H9 (cell line): ENCODE measurements at regions not wholly inside any gene's neighbourhood (a gene's known extent, or its start where the extent isn't known, plus 50 kb on each side); places are given as distances from the start of the nearest gene placed in this dataset.

ENCODE experiments used
- DNase-seq: peaks from one replicate; pipeline ENCODE4 v3.0.0-alpha.2; 2017
- H2AFZ ChIP-seq: one replicate; pipeline ENCODE4 v1.6.1; 2013; ENCODE audit warnings: mild to moderate bottlenecking, low read length, control low read depth, moderate library complexity
- H2AK5ac ChIP-seq: 2 replicates; pipeline ENCODE4 v1.6.1; 2013; ENCODE audit warnings: low read length, control low read depth, mixed read lengths; ENCODE audit not compliant: insufficient read length
- H2BK120ac ChIP-seq: one replicate; pipeline ENCODE4 v1.6.1; 2013; ENCODE audit warnings: low read depth, mild to moderate bottlenecking, low read length, control low read depth, inconsistent platforms; ENCODE audit not compliant: poor library complexity, severe bottlenecking
- H2BK12ac ChIP-seq: 2 replicates; pipeline ENCODE4 v1.6.1; 2013; ENCODE audit warnings: low read length, control low read depth, mixed read lengths, low read depth; ENCODE audit not compliant: insufficient read length
- H2BK15ac ChIP-seq: 2 replicates; pipeline ENCODE4 v1.6.1; 2013; ENCODE audit warnings: low read depth, low read length, control low read depth
- H2BK20ac ChIP-seq: one replicate; pipeline ENCODE4 v1.6.1; 2013; ENCODE audit warnings: low read depth, mild to moderate bottlenecking, low read length, control low read depth, inconsistent platforms; ENCODE audit not compliant: poor library complexity, severe bottlenecking
- H2BK5ac ChIP-seq: 2 replicates; pipeline ENCODE4 v1.6.1; 2013; ENCODE audit warnings: low read length, control low read depth, mixed read lengths; ENCODE audit not compliant: insufficient read length
- H3K14ac ChIP-seq: 2 replicates; pipeline ENCODE4 v1.6.1; 2013; ENCODE audit warnings: low read length, control low read depth; ENCODE audit not compliant: insufficient read depth
- H3K18ac ChIP-seq: 2 replicates; pipeline ENCODE4 v1.6.1; 2013; ENCODE audit warnings: low read depth, mild to moderate bottlenecking, mixed read lengths, low read length, control low read depth; ENCODE audit not compliant: insufficient read length
- H3K23ac ChIP-seq: 2 replicates; pipeline ENCODE4 v1.6.1; 2013; ENCODE audit warnings: low read length, control low read depth, mixed read lengths, low read depth; ENCODE audit not compliant: insufficient read length
- H3K23me2 ChIP-seq: 2 replicates; pipeline ENCODE4 v1.6.1; 2013; ENCODE audit warnings: low read depth, mild to moderate bottlenecking, mixed read lengths, low read length, control low read depth; ENCODE audit not compliant: insufficient read length, poor library complexity, severe bottlenecking
- H3K27ac ChIP-seq: 2 replicates; pipeline ENCODE4 v1.5.1; 2013; ENCODE audit warnings: low read length, control low read depth, mixed read lengths, low read depth; ENCODE audit not compliant: insufficient read length
- H3K27me3 ChIP-seq: 2 replicates; pipeline ENCODE4 v1.6.1; 2013; ENCODE audit warnings: low read length, control low read depth, inconsistent platforms; ENCODE audit not compliant: insufficient read depth
- H3K4ac ChIP-seq: 2 replicates; pipeline ENCODE4 v1.6.1; 2013; ENCODE audit warnings: low read depth, mild to moderate bottlenecking, control low read depth, inconsistent platforms, low read length, moderate library complexity
- H3K4me1 ChIP-seq: 2 replicates; pipeline ENCODE4 v1.6.1; 2013; ENCODE audit warnings: low read length, control low read depth, inconsistent platforms; ENCODE audit not compliant: insufficient read depth
- H3K4me2 ChIP-seq: 2 replicates; pipeline ENCODE4 v1.6.1; 2013; ENCODE audit warnings: low read length, control low read depth, mixed read lengths; ENCODE audit not compliant: insufficient read length, insufficient read depth
- H3K56ac ChIP-seq: 2 replicates; pipeline ENCODE4 v1.6.1; 2013; ENCODE audit warnings: low read depth, mild to moderate bottlenecking, mixed read lengths, low read length, control low read depth; ENCODE audit not compliant: insufficient read length
- H3K79me1 ChIP-seq: 2 replicates; pipeline ENCODE4 v1.6.1; 2013; ENCODE audit warnings: low read depth, mild to moderate bottlenecking, moderate library complexity, low read length, control low read depth, inconsistent platforms; ENCODE audit not compliant: insufficient read depth, poor library complexity, severe bottlenecking
- H3K79me2 ChIP-seq: 2 replicates; pipeline ENCODE4 v1.6.1; 2013; ENCODE audit warnings: low read length, control low read depth, inconsistent platforms; ENCODE audit not compliant: insufficient read depth
- H3K9ac ChIP-seq: 2 replicates; pipeline ENCODE4 v1.6.1; 2013; ENCODE audit warnings: low read length, control low read depth, mixed read lengths; ENCODE audit not compliant: insufficient read length; ENCODE audit errors: extremely low read depth
- H3K9me3 ChIP-seq: one replicate; pipeline ENCODE4 v1.6.1; 2013; ENCODE audit warnings: low read depth, low read length, inconsistent platforms; ENCODE audit not compliant: control insufficient read depth
- H3T11ph ChIP-seq: one replicate; pipeline ENCODE4 v1.6.1; 2013; ENCODE audit warnings: mild to moderate bottlenecking, low read length, control low read depth, inconsistent platforms
- H4K20me1 ChIP-seq: one replicate; pipeline ENCODE4 v1.6.1; 2013; ENCODE audit not compliant: control insufficient read depth, insufficient read length, insufficient read depth
- H4K5ac ChIP-seq: 2 replicates; pipeline ENCODE4 v1.6.1; 2013; ENCODE audit warnings: low read depth, mild to moderate bottlenecking, mixed read lengths, low read length, control low read depth; ENCODE audit not compliant: insufficient read length
- H4K8ac ChIP-seq: replicated peaks from 2 replicates; pipeline ENCODE4 v1.6.1; 2013; ENCODE audit warnings: low read length, control low read depth, mixed read lengths, low read depth; ENCODE audit not compliant: insufficient read length
- H4K91ac ChIP-seq: 2 replicates; pipeline ENCODE4 v1.6.1; 2013; ENCODE audit warnings: low read depth, mild to moderate bottlenecking, moderate library complexity, mixed read lengths, low read length, control low read depth; ENCODE audit not compliant: insufficient read length
- H3K27ac Mint-ChIP-seq, 3 experiments: 2 replicates in 2 of 3; 3 replicates in 1 of 3; pipeline ENCODE4 v1.8.0; 2020 to 2021; ENCODE audit warnings: mixed read lengths in 3 of 3, mild to moderate bottlenecking in 1 of 3, moderate library complexity in 1 of 3
- H3K27me3 Mint-ChIP-seq: 2 replicates; pipeline ENCODE4 v1.8.0; 2021; ENCODE audit warnings: low read depth, mild to moderate bottlenecking, moderate library complexity, mixed read lengths
- H3K36me3 Mint-ChIP-seq, 3 experiments: 2 replicates in 2 of 3; 3 replicates in 1 of 3; pipeline ENCODE4 v1.8.0; 2020 to 2021; ENCODE audit warnings: low read depth in 3 of 3, mixed read lengths in 3 of 3; ENCODE audit not compliant: insufficient read depth in 1 of 3
- H3K4me1 Mint-ChIP-seq, 2 experiments: 2 replicates each; pipeline ENCODE4 v1.8.0; 2020; ENCODE audit warnings: mixed read lengths in 2 of 2
- H3K4me3 Mint-ChIP-seq, 2 experiments: 2 replicates in 1 of 2; 3 replicates in 1 of 2; pipeline ENCODE4 v1.8.0; 2020 to 2021; ENCODE audit warnings: mild to moderate bottlenecking in 2 of 2, mixed read lengths in 2 of 2, moderate library complexity in 1 of 2
- H3K9me3 Mint-ChIP-seq, 2 experiments: 2 replicates in 1 of 2; 3 replicates in 1 of 2; pipeline ENCODE4 v1.8.0; 2020; ENCODE audit warnings: mild to moderate bottlenecking in 2 of 2, mixed read lengths in 2 of 2, moderate library complexity in 1 of 2
- CTCF ChIP-seq: fragments of 200-600 bp; sonication (generic); conservative IDR thresholded peaks from 3 replicates; pipeline ENCODE4 v1.8.0; 2021; ENCODE audit warnings: antibody characterized with exemption, mild to moderate bottlenecking
- WGBS: extraction: QIAGEN DNeasy Blood & Tissue Kit; methylation state at CpG from one replicate; pipeline ENCODE4 v1.1.7; 2013; ENCODE audit warnings: missing lambda C conversion rate, low lambda C conversion rate, mixed read lengths; ENCODE audit not compliant: insufficient read length; ENCODE audit errors: extremely low coverage; 5-methylcytosine and 5-hydroxymethylcytosine counted together

GRCh38 chr4:123833171-123833643, 436.6 kb downstream of the SPRY1 start:
- Histone ChIP-seq H2BK15ac (no peak overlapping the region), H3K9me3 (no peaks in the 10 kb centered on the region), H2AFZ (no peak overlapping the region), H3K14ac (no peak overlapping the region), H2BK5ac (no peak overlapping the region), H2AK5ac (no peak overlapping the region), H2BK12ac (no peak overlapping the region), H3K23me2 (no peaks in the 10 kb centered on the region), H3K4ac (no peak overlapping the region), H3K79me1 (no peaks in the 10 kb centered on the region), H2BK120ac (no peak overlapping the region), H3K79me2 (no peaks in the 10 kb centered on the region), H3T11ph (no peak overlapping the region), H4K5ac (no peak overlapping the region), H3K4me1 (no peaks in the 10 kb centered on the region), H3K4me2 (no peak overlapping the region), H3K23ac (no peak overlapping the region), H4K20me1 (no peaks in the 10 kb centered on the region), H3K56ac (no peak overlapping the region), H3K9ac (no peak overlapping the region), H4K91ac (no peak overlapping the region), H2BK20ac (no peak overlapping the region), H3K27ac (no peak overlapping the region), H4K8ac (no peak overlapping the region), H3K27me3 (no peaks in the 10 kb centered on the region), H3K18ac (no peak overlapping the region)
- no CpG with 5 or more reads among the region's 2 CpGs for WGBS
- Mint-ChIP-seq H3K27me3 (no peaks in the 10 kb centered on the region), H3K4me1 (peaks cover 3 to 7% of the 10 kb centered on the region in 2 experiments; a peak in 3 of 4 replicates), H3K9me3 (no peaks in the 10 kb centered on the region), H3K27ac (no peak overlapping the region), H3K36me3 (peaks cover 0 to 5% (median 5%) of the 10 kb centered on the region in 3 experiments; a peak in 3 of 7 replicates), H3K4me3 (no peak overlapping the region)
- no peak for TF ChIP-seq CTCF
- DNase-seq, result no peak
